ENCODE measurements at regions not wholly inside any gene's neighbourhood (a gene's known extent, or its start where the extent isn't known, plus 50 kb on each side); places are given as distances from the start of the nearest gene placed in this dataset.

- ChIA-PET CTCF (no interaction called here), POLR2A (no interaction called here)
- no peaks in the 10 kb centered on the region for H3K27me3 ChIP-seq (ENCODE audit: control insufficient read depth, insufficient read depth, low read length)
- no peak overlapping the region for H3K4me3 ChIP-seq (ENCODE audit: low read depth, low read length)
- no peak overlapping the region for H3K27ac ChIP-seq (ENCODE audit: low read depth, low read length)
- no peak for DNase-seq (ENCODE audit: low read depth, low spot score)
- no peaks in the 10 kb centered on the region for H3K9me3 ChIP-seq (ENCODE audit: control insufficient read depth, insufficient read depth, low read length)
- TF ChIP-seq CTCF (IDR thresholded peaks at IDR 0.05; ENCODE audit: low read depth, low read length): no peak
Observed at GRCh38 chr12:25041006-25041741, 92.3 kb upstream of the BCAT1 start.

GRCh38 chr12:25040593-25040992, 91.7 kb upstream of the BCAT1 start:
- TF ChIP-seq CTCF (IDR thresholded peaks at IDR 0.05; ENCODE audit: low read depth, low read length): no peak
- H3K27ac ChIP-seq (ENCODE audit: low read depth, low read length): no peak overlapping the region
- no peak for DNase-seq (ENCODE audit: low read depth, low spot score)
- H3K9me3 ChIP-seq (ENCODE audit: control insufficient read depth, insufficient read depth, low read length): no peaks in the 10 kb centered on the region
- H3K4me3 ChIP-seq (ENCODE audit: low read depth, low read length): no peak overlapping the region
- POLR2A ChIA-PET: no interaction called here
- CTCF ChIA-PET: no interaction called here
- no peaks in the 10 kb centered on the region for H3K27me3 ChIP-seq (ENCODE audit: control insufficient read depth, insufficient read depth, low read length)

GRCh38 chr12:25034676-25035075, 85.8 kb upstream of the BCAT1 start:
- no peak overlapping the region for H3K4me3 ChIP-seq (ENCODE audit: low read depth, low read length)
- ChIA-PET POLR2A (no interaction called here), CTCF (no interaction called here)
- no peaks in the 10 kb centered on the region for H3K9me3 ChIP-seq (ENCODE audit: control insufficient read depth, insufficient read depth, low read length)
- H3K27ac ChIP-seq (ENCODE audit: low read depth, low read length): no peak overlapping the region
- H3K27me3 ChIP-seq (ENCODE audit: control insufficient read depth, insufficient read depth, low read length): peaks cover 2% of the 10 kb centered on the region
- DNase-seq (ENCODE audit: low read depth, low spot score): no peak
- TF ChIP-seq CTCF (IDR thresholded peaks at IDR 0.05; ENCODE audit: low read depth, low read length): no peak

GRCh38 chr12:25025951-25026490, 77.1 kb upstream of the BCAT1 start:
- no peaks in the 10 kb centered on the region for H3K9me3 ChIP-seq (ENCODE audit: control insufficient read depth, insufficient read depth, low read length)
- peaks cover 2% of the 10 kb centered on the region for H3K27me3 ChIP-seq (ENCODE audit: control insufficient read depth, insufficient read depth, low read length)
- no peak overlapping the region for H3K27ac ChIP-seq (ENCODE audit: low read depth, low read length)
- no peak overlapping the region for H3K4me3 ChIP-seq (ENCODE audit: low read depth, low read length)
- CTCF ChIA-PET: no interaction called here
- no peak for DNase-seq (ENCODE audit: low read depth, low spot score)
- POLR2A ChIA-PET: no interaction called here
- no peak for TF ChIP-seq CTCF (IDR thresholded peaks at IDR 0.05; ENCODE audit: low read depth, low read length)

GRCh38 chr12:25025260-25025659, 76.4 kb upstream of the BCAT1 start:
- H3K27ac ChIP-seq (ENCODE audit: low read depth, low read length): no peak overlapping the region
- DNase-seq (ENCODE audit: low read depth, low spot score): no peak
- ChIA-PET POLR2A (no interaction called here), CTCF (no interaction called here)
- no peak overlapping the region for H3K4me3 ChIP-seq (ENCODE audit: low read depth, low read length)
- no peaks in the 10 kb centered on the region for H3K9me3 ChIP-seq (ENCODE audit: control insufficient read depth, insufficient read depth, low read length)
- no peaks in the 10 kb centered on the region for H3K27me3 ChIP-seq (ENCODE audit: control insufficient read depth, insufficient read depth, low read length)
- TF ChIP-seq CTCF (IDR thresholded peaks at IDR 0.05; ENCODE audit: low read depth, low read length): no peak

Data from AG04450 (cell line).